T-cell (primary cell): ENCODE measurements at regions not wholly inside any gene's neighbourhood (a gene's known extent, or its start where the extent isn't known, plus 50 kb on each side); places are given as distances from the start of the nearest gene placed in this dataset.

Experiments
- ATAC-seq, 4 experiments: fragments of 200-7000 bp in 3 of 4; fragments of 150-1000 bp in 1 of 4; cut with Tn5 transposase; replicated peaks in 1 of 4; 1 replicate in 3 of 4; 2 replicates in 1 of 4; pipeline ENCODE4 v1.10.0; 2021; ENCODE audit warnings: moderate library complexity in 3 of 4, mild to moderate bottlenecking in 2 of 4, moderate number of reproducible peaks in 1 of 4
- CTCF ChIA-PET, 2 donors: fragments of 300-600 bp; sonication (Branson Sonifier 250); formaldehyde crosslinking; loops; one replicate each; lab custom pipeline; 2022; ENCODE audit warnings: antibody characterized with exemption in 2 of 2; lab: Charles Lee
- POLR2A ChIA-PET, 2 donors: fragments of 300-600 bp; sonication (Branson Sonifier 250); formaldehyde crosslinking; loops; one replicate each; lab custom pipeline; 2022; ENCODE audit warnings: antibody characterized with exemption in 2 of 2; lab: Charles Lee
- DNase-seq, 35 experiments: peaks; one replicate each; pipeline versions ENCODE4 v3.0.0 to v3.0.0-alpha.2; 2013 to 2023
- H3K27ac ChIP-seq: one replicate; pipeline ENCODE4 v1.5.1; 2013; ENCODE audit warnings: low read length
- H3K27me3 ChIP-seq, 2 experiments: replicated peaks in 1 of 2; 1 replicate in 1 of 2; 2 replicates in 1 of 2; pipeline versions ENCODE4 v1.6.1 to v1.7.0; 2013; ENCODE audit warnings: low read length in 1 of 2, mixed read lengths in 1 of 2; ENCODE audit not compliant: control insufficient read depth in 2 of 2, insufficient read depth in 2 of 2; ENCODE audit errors: extremely low read depth in 1 of 2
- H3K36me3 ChIP-seq, 2 donors: 1 replicate in 1 of 2; 2 replicates in 1 of 2; pipeline versions ENCODE4 v1.6.1 to v1.7.0; 2013; ENCODE audit warnings: low read length in 1 of 2; ENCODE audit not compliant: control insufficient read depth in 2 of 2, insufficient read depth in 1 of 2; ENCODE audit errors: extremely low read depth in 1 of 2
- H3K4me1 ChIP-seq, 2 experiments: 1 replicate in 1 of 2; 2 replicates in 1 of 2; pipeline versions ENCODE4 v1.6.1 to v1.7.0; 2013; ENCODE audit warnings: low read length in 2 of 2, mixed read lengths in 1 of 2; ENCODE audit not compliant: insufficient read depth in 2 of 2, control insufficient read depth in 1 of 2; ENCODE audit errors: extremely low read depth in 1 of 2
- H3K4me3 ChIP-seq, 2 donors: 1 replicate in 1 of 2; 2 replicates in 1 of 2; pipeline versions ENCODE4 v1.5.1 to v1.7.0; 2013; ENCODE audit warnings: mild to moderate bottlenecking in 2 of 2, low read length in 1 of 2, moderate library complexity in 1 of 2; ENCODE audit not compliant: control insufficient read depth in 1 of 2; ENCODE audit errors: extremely low read depth in 1 of 2
- H3K9me3 ChIP-seq: 2 replicates; pipeline ENCODE4 v1.7.0; 2013
- H3K27ac Mint-ChIP-seq, 2 donors: one replicate each; pipeline ENCODE4 v1.8.0; 2020 to 2021; ENCODE audit warnings: mild to moderate bottlenecking in 2 of 2, mixed read lengths in 2 of 2
- H3K27me3 Mint-ChIP-seq, 2 donors: one replicate each; pipeline ENCODE4 v1.8.0; 2021 to 2022; ENCODE audit warnings: mixed read lengths in 2 of 2
- H3K36me3 Mint-ChIP-seq: one replicate; pipeline ENCODE4 v1.8.0; 2021; ENCODE audit warnings: mixed read lengths
- H3K4me1 Mint-ChIP-seq, 3 donors: one replicate each; pipeline ENCODE4 v1.8.0; 2020 to 2022; ENCODE audit warnings: mixed read lengths in 3 of 3, mild to moderate bottlenecking in 1 of 3
- H3K4me3 Mint-ChIP-seq, 3 donors: one replicate each; pipeline ENCODE4 v1.8.0; 2020 to 2022; ENCODE audit warnings: mild to moderate bottlenecking in 3 of 3, mixed read lengths in 3 of 3, moderate library complexity in 3 of 3
- H3K9me3 Mint-ChIP-seq, 3 donors: one replicate each; pipeline ENCODE4 v1.8.0; 2020 to 2022; ENCODE audit warnings: mixed read lengths in 3 of 3
- WGBS: methylation state at CpG from one replicate; pipeline ENCODE4 v1.1.5; 2013; ENCODE audit warnings: missing lambda C conversion rate; ENCODE audit not compliant: insufficient coverage; 5-methylcytosine and 5-hydroxymethylcytosine counted together

DNA sequence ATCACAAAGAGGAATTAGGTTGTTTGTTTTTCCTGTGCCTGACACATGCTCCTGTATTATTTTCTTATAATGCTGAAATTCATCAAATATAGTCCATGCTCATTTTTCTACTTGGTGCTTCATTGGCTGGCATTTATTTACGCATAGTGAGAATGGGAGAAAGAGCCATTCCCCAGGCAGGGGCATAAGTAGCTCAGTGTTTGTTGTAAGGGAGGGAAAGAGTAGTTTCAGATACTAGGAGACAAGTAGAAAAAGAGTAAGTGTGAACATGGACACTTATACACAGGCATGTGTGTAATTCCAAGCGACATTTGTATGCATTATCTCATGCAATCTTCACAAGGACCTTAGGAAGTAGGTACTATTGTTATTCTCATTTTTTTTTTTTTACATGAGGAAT lies 111.9 kb upstream of the UGP2 start:
- H3K4me1 Mint-ChIP-seq: no peaks in the 10 kb centered on the region
- no peak overlapping the region for H3K4me3 Mint-ChIP-seq
- no peaks in the 10 kb centered on the region for H3K36me3 Mint-ChIP-seq
- Histone ChIP-seq H3K27me3 (no peaks in the 10 kb centered on the region), H3K4me1 (no peaks in the 10 kb centered on the region), H3K36me3 (no peaks in the 10 kb centered on the region), H3K4me3 (no peak overlapping the region), H3K9me3 (no peaks in the 10 kb centered on the region), H3K27ac (no peak overlapping the region)
- no peaks in the 10 kb centered on the region for H3K9me3 Mint-ChIP-seq
- WGBS: no CpG with 5 or more reads among the region's 2 CpGs
- DNase-seq (no peak), ATAC-seq (no peak)
- POLR2A ChIA-PET: no interaction called here
- CTCF ChIA-PET: interaction anchor here in 1 of 2 donors (0.7 kb wide), 1 partner anchor 32 kb away, joined by 5 read pairs; no protein-coding TSS in a partner anchor
- H3K27ac Mint-ChIP-seq: no peak overlapping the region
- H3K27me3 Mint-ChIP-seq: peaks cover 7 to 8% of the 10 kb centered on the region in 2 donors

DNA sequence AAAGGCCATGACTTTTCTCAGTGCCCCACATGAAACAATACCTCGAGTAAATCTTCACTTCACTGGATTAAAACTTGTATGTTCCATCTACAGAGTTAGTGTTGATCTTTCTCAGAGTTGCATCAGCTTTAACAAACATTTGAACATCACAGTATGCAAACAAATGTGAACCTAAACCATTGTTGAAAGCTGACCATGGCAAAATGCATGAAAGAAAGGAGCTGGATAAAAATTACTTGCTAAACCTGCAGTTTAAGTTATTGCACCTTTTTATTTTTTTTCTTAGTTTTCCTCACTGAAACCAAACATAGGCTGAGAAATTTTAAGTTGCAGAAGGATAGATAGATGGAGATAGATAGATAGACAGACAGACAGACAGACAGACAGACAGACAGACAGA lies 107.2 kb upstream of the UGP2 start:
- H3K4me1 Mint-ChIP-seq: no peaks in the 10 kb centered on the region
- peaks cover 7 to 8% of the 10 kb centered on the region in 2 donors for H3K27me3 Mint-ChIP-seq
- H3K27ac Mint-ChIP-seq: no peak overlapping the region
- Histone ChIP-seq H3K27ac (no peak overlapping the region), H3K36me3 (no peaks in the 10 kb centered on the region), H3K4me3 (no peak overlapping the region), H3K4me1 (no peaks in the 10 kb centered on the region), H3K27me3 (no peaks in the 10 kb centered on the region), H3K9me3 (no peaks in the 10 kb centered on the region)
- whole genome bisulfite sequencing: no CpG with 5 or more reads among the region's 1 CpG
- H3K9me3 Mint-ChIP-seq: no peaks in the 10 kb centered on the region
- no peak overlapping the region for H3K4me3 Mint-ChIP-seq
- ChIA-PET CTCF (no interaction called here), POLR2A (no interaction called here)
- no peaks in the 10 kb centered on the region for H3K36me3 Mint-ChIP-seq
- no peak for ATAC-seq
- DNase-seq: no peak

DNA sequence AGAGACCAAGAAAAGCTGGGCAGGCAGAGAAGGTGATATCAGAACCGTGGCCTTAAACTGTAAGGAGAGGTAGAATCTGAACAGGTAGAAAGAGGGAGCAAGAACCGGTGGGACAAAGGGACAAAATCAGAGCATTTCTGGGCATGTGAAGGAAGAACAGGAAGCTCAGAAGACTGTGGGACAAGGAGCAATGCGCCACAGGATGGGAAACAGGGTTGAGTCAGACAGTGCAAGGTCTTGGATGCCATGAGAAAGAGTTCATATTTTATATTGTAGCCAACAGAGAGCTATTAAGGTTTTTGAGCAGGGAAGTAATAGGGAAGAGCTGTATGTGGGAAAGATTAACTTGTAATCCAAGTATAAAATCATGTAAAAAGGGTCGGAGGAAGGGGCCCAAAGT lies 106.4 kb upstream of the UGP2 start:
- H3K27me3 Mint-ChIP-seq: peaks cover 3 to 6% of the 10 kb centered on the region in 2 donors
- no peak overlapping the region for H3K27ac Mint-ChIP-seq
- POLR2A ChIA-PET: interaction anchor here in 1 of 2 donors (0.6 kb wide), 1 partner anchor 66 kb away, joined by 3 read pairs; no protein-coding TSS in a partner anchor
- no peaks in the 10 kb centered on the region for H3K9me3 ChIP-seq
- ATAC-seq (no peak), DNase-seq (no peak)
- H3K4me1 ChIP-seq: no peaks in the 10 kb centered on the region
- H3K4me3 Mint-ChIP-seq: no peak overlapping the region
- H3K36me3 ChIP-seq: no peaks in the 10 kb centered on the region
- H3K4me3 ChIP-seq: no peak overlapping the region
- H3K27ac ChIP-seq: no peak overlapping the region
- no peaks in the 10 kb centered on the region for H3K4me1 Mint-ChIP-seq
- no peaks in the 10 kb centered on the region for H3K36me3 Mint-ChIP-seq
- no peaks in the 10 kb centered on the region for H3K27me3 ChIP-seq
- H3K9me3 Mint-ChIP-seq: no peaks in the 10 kb centered on the region
- 87% methylated on average over 3 of the region's 4 CpGs for WGBS
- CTCF ChIA-PET: no interaction called here

DNA sequence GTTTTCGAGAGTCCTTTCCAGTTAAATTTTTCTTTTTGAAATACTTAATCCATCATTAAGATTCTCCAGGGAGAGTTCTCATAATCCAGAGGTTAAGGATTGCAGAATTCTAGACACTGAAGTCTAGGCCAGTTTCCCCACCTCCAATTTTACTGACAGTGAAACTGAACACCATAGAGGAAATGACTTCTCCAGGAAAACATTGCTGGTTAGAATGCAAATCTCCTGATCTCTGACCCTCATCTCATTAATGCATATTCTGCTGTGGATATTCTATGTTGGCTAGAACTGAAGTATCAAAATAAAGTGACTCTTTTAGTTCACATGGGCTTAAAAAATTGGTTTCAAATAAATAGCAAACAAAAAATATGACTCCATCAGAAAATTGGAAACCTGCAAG lies 105.8 kb upstream of the UGP2 start:
- H3K36me3 Mint-ChIP-seq: no peaks in the 10 kb centered on the region
- WGBS: no CpG with 5 or more reads among the region's 1 CpG
- no peak overlapping the region for H3K4me3 Mint-ChIP-seq
- no peak overlapping the region for H3K27ac Mint-ChIP-seq
- no peaks in the 10 kb centered on the region for H3K4me1 Mint-ChIP-seq
- H3K4me3 ChIP-seq: no peak overlapping the region
- H3K9me3 Mint-ChIP-seq: no peaks in the 10 kb centered on the region
- H3K27me3 Mint-ChIP-seq: peaks cover 2 to 3% of the 10 kb centered on the region in 2 donors
- H3K36me3 ChIP-seq: no peaks in the 10 kb centered on the region
- no peaks in the 10 kb centered on the region for H3K27me3 ChIP-seq
- ATAC-seq (no peak), DNase-seq (no peak)
- no peak overlapping the region for H3K27ac ChIP-seq
- ChIA-PET POLR2A (interaction anchor here in 1 of 2 donors (0.6 kb wide), 1 partner anchor 65 kb away, joined by 3 read pairs; no protein-coding TSS in a partner anchor), CTCF (no interaction called here)
- H3K9me3 ChIP-seq: no peaks in the 10 kb centered on the region
- no peaks in the 10 kb centered on the region for H3K4me1 ChIP-seq

DNA sequence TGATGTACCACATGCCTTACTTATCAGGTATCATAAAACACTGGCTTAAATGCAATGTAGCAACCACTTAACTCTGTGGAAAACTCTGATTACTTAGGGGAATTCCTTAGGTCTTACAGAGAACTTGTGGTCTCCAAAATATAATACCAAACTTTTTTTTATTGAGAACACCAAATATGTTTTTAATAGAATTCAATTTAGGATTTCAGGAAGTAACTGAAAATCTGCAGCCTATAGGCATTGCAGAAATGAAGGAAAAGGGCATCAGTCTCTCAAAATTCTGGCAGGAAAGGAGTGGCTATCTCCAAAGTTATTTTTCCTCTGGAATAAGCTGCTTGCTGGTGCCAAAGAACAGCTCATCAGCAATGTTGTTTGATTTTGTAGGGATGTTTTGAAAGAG lies 105.3 kb upstream of the UGP2 start:
- no peak overlapping the region for H3K4me3 Mint-ChIP-seq
- H3K4me1 Mint-ChIP-seq: no peaks in the 10 kb centered on the region
- no peak overlapping the region for H3K4me3 ChIP-seq
- no peaks in the 10 kb centered on the region for H3K36me3 Mint-ChIP-seq
- H3K9me3 ChIP-seq: no peaks in the 10 kb centered on the region
- no peaks in the 10 kb centered on the region for H3K4me1 ChIP-seq
- H3K9me3 Mint-ChIP-seq: no peaks in the 10 kb centered on the region
- POLR2A ChIA-PET: no interaction called here
- ATAC-seq (no peak), DNase-seq (no peak)
- H3K27me3 ChIP-seq: no peaks in the 10 kb centered on the region
- no peaks in the 10 kb centered on the region for H3K36me3 ChIP-seq
- H3K27me3 Mint-ChIP-seq: peaks cover 2 to 3% of the 10 kb centered on the region in 2 donors
- no peak overlapping the region for H3K27ac Mint-ChIP-seq
- CTCF ChIA-PET: no interaction called here
- H3K27ac ChIP-seq: no peak overlapping the region

DNA sequence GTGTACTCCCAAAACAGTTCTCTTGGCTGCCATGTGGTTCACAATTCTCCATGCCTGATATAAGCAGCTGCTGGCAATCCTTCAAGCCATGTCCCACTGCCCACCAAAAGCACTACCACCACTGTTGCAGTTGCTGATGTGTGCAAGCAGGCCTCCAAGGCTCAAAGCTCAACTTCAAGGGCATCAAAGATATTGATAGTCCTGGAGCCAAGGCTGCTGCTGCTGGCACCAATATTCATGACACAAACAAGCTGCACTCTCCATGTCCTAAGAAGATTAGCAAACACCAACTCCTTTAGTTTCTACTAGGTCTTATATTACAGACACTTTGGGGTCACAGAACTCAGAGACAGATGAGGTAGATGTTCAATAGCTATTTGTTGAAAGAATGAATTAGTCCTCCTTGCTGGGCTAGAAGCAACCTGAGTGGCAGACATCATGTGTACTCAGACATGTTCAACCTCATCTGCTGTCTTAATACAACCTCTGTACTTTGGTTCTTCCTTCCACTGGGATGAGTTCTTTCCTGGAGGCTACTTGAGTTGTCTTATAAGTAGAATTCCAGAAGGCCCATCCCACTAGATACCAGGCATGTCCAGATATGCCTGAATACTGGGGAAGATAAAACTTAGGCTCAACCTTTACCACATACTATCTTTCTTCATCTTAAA lies 104.5 kb upstream of the UGP2 start:
- H3K9me3 Mint-ChIP-seq: no peaks in the 10 kb centered on the region
- CTCF ChIA-PET: no interaction called here
- no peak for DNase-seq

More for the DNA sequence above, 104.5 kb upstream of the UGP2 start:
- POLR2A ChIA-PET: no interaction called here
- Mint-ChIP-seq H3K4me3 (no peak overlapping the region), H3K36me3 (no peaks in the 10 kb centered on the region), H3K27me3 (peaks cover 2 to 3% of the 10 kb centered on the region in 2 donors), H3K27ac (no peak overlapping the region), H3K4me1 (no peaks in the 10 kb centered on the region)
- no peaks in the 10 kb centered on the region for H3K9me3 ChIP-seq
- H3K36me3 ChIP-seq: no peaks in the 10 kb centered on the region
- H3K27ac ChIP-seq: no peak overlapping the region
- no peak for ATAC-seq
- H3K4me1 ChIP-seq: no peaks in the 10 kb centered on the region
- no peak overlapping the region for H3K4me3 ChIP-seq
- H3K27me3 ChIP-seq: no peaks in the 10 kb centered on the region
